SK-N-SH treated with all-trans-retinoic acid at 6 μM for 48 hours (cell line): ENCODE measurements at regions not wholly inside any gene's neighbourhood (a gene's known extent, or its start where the extent isn't known, plus 50 kb on each side); places are given as distances from the start of the nearest gene placed in this dataset.

Experiments
- ARNTL ChIP-seq: fragments of 450-650 bp; formaldehyde crosslinking; IDR thresholded peaks from 2 replicates; pipeline ENCODE4 v1.5.0; 2020; ENCODE audit warnings: low read depth, mild to moderate bottlenecking, moderate library complexity, borderline replicate concordance
- BACH2 ChIP-seq: fragments of 250-450 bp; sonication (Bioruptor Pico); IDR thresholded peaks from 2 replicates; pipeline ENCODE4 v1.9.0; 2021; ENCODE audit warnings: mild to moderate bottlenecking, borderline replicate concordance
- CSDC2 ChIP-seq: fragments of 250-450 bp; sonication (Bioruptor Pico); IDR thresholded peaks from 2 replicates; pipeline ENCODE4 v1.5.0; 2020; ENCODE audit warnings: mild to moderate bottlenecking, moderate library complexity
- GLIS3 ChIP-seq: fragments of 250-450 bp; sonication (Bioruptor Pico); IDR thresholded peaks from 2 replicates; pipeline ENCODE4 v1.5.0; 2020; ENCODE audit warnings: mild to moderate bottlenecking, moderate library complexity
- RARB ChIP-seq: fragments of 250-450 bp; sonication (Bioruptor Pico); IDR thresholded peaks from 2 replicates; pipeline ENCODE4 v1.8.0; 2021; ENCODE audit warnings: mild to moderate bottlenecking, moderate library complexity
- SNAI2 ChIP-seq: fragments of 250-450 bp; sonication (Bioruptor Pico); IDR thresholded peaks from 2 replicates; pipeline ENCODE4 v1.5.0; 2020; ENCODE audit warnings: mild to moderate bottlenecking, moderate library complexity
- TOX ChIP-seq: fragments of 250-450 bp; sonication (Bioruptor Pico); IDR thresholded peaks from 2 replicates; pipeline ENCODE4 v1.8.0; 2021; ENCODE audit warnings: mild to moderate bottlenecking, moderate library complexity, borderline replicate concordance
- ZFP3 ChIP-seq: fragments of 250-450 bp; sonication (Bioruptor Pico); IDR thresholded peaks from 2 replicates; pipeline ENCODE4 v1.5.0; 2020; ENCODE audit warnings: mild to moderate bottlenecking, moderate library complexity
- ZNF70 ChIP-seq: fragments of 450-650 bp; formaldehyde crosslinking; IDR thresholded peaks from 2 replicates; pipeline ENCODE4 v1.5.0; 2020; ENCODE audit warnings: mild to moderate bottlenecking, moderate library complexity
- ZNF8 ChIP-seq: fragments of 450-650 bp; formaldehyde crosslinking; IDR thresholded peaks from 2 replicates; pipeline ENCODE4 v1.5.0; 2020; ENCODE audit warnings: mild to moderate bottlenecking, moderate library complexity
- TF ChIP-seq, protein P1 (sequence below): fragments of 250-450 bp; sonication (Bioruptor Pico); IDR thresholded peaks from 2 replicates; pipeline ENCODE4 v1.5.1; 2021; ENCODE audit warnings: mild to moderate bottlenecking, moderate library complexity
- TF ChIP-seq, protein P2 (sequence below): fragments of 250-450 bp; sonication (Bioruptor Pico); IDR thresholded peaks from 2 replicates; pipeline ENCODE4 v1.5.0; 2020; ENCODE audit warnings: mild to moderate bottlenecking, moderate library complexity
- TF ChIP-seq, protein P3 (sequence below): fragments of 250-450 bp; sonication (Bioruptor Pico); IDR thresholded peaks from 2 replicates; pipeline ENCODE4 v1.5.1; 2020; ENCODE audit warnings: low read depth, mild to moderate bottlenecking, moderate library complexity
- TF ChIP-seq, protein P4 (sequence below): fragments of 250-450 bp; sonication (Bioruptor Pico); IDR thresholded peaks from 2 replicates; pipeline ENCODE4 v1.8.0; 2020; ENCODE audit warnings: mild to moderate bottlenecking, moderate library complexity, borderline replicate concordance

DNA sequence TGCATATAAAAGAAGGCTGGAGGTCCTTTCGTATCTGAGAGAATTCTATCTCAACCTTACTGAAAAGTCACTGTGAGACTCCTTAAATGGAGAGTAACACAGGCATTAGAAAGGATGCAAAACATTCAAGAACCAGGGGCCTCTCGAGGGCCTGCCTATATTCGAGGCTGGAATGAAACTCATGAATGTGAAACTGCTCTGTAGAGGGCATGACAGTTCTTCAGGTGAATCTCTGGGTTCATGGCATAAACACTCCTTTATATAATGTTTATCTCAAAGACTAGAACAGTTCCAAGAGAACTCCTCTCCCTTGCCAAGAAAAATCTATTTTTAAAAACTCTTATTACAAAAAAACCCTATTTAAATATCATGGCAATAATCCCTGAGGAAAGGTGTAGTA is 113.9 kb downstream of the SEC61B start:
- TF ChIP-seq ZNF8 (no peak), RARB (CRISPR knock-in tag) (no peak), BACH2 (CRISPR knock-in tag) (no peak), GLIS3 (CRISPR knock-in tag) (no peak), CSDC2 (no peak), SNAI2 (CRISPR knock-in tag) (no peak), ZFP3 (CRISPR knock-in tag) (no peak), ARNTL (CRISPR knock-in tag) (no peak), TOX (CRISPR knock-in tag) (no peak), ZNF70 (no peak)
- TF ChIP-seq, protein P1, sequence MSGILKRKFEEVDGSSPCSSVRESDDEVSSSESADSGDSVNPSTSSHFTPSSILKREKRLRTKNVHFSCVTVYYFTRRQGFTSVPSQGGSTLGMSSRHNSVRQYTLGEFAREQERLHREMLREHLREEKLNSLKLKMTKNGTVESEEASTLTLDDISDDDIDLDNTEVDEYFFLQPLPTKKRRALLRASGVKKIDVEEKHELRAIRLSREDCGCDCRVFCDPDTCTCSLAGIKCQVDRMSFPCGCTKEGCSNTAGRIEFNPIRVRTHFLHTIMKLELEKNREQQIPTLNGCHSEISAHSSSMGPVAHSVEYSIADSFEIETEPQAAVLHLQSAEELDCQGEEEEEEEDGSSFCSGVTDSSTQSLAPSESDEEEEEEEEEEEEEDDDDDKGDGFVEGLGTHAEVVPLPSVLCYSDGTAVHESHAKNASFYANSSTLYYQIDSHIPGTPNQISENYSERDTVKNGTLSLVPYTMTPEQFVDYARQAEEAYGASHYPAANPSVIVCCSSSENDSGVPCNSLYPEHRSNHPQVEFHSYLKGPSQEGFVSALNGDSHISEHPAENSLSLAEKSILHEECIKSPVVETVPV (CRISPR knock-in tag), result no peak
- TF ChIP-seq, protein P2, sequence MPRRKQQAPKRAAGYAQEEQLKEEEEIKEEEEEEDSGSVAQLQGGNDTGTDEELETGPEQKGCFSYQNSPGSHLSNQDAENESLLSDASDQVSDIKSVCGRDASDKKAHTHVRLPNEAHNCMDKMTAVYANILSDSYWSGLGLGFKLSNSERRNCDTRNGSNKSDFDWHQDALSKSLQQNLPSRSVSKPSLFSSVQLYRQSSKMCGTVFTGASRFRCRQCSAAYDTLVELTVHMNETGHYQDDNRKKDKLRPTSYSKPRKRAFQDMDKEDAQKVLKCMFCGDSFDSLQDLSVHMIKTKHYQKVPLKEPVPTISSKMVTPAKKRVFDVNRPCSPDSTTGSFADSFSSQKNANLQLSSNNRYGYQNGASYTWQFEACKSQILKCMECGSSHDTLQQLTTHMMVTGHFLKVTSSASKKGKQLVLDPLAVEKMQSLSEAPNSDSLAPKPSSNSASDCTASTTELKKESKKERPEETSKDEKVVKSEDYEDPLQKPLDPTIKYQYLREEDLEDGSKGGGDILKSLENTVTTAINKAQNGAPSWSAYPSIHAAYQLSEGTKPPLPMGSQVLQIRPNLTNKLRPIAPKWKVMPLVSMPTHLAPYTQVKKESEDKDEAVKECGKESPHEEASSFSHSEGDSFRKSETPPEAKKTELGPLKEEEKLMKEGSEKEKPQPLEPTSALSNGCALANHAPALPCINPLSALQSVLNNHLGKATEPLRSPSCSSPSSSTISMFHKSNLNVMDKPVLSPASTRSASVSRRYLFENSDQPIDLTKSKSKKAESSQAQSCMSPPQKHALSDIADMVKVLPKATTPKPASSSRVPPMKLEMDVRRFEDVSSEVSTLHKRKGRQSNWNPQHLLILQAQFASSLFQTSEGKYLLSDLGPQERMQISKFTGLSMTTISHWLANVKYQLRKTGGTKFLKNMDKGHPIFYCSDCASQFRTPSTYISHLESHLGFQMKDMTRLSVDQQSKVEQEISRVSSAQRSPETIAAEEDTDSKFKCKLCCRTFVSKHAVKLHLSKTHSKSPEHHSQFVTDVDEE (CRISPR knock-in tag), result no peak
- TF ChIP-seq, protein P3, sequence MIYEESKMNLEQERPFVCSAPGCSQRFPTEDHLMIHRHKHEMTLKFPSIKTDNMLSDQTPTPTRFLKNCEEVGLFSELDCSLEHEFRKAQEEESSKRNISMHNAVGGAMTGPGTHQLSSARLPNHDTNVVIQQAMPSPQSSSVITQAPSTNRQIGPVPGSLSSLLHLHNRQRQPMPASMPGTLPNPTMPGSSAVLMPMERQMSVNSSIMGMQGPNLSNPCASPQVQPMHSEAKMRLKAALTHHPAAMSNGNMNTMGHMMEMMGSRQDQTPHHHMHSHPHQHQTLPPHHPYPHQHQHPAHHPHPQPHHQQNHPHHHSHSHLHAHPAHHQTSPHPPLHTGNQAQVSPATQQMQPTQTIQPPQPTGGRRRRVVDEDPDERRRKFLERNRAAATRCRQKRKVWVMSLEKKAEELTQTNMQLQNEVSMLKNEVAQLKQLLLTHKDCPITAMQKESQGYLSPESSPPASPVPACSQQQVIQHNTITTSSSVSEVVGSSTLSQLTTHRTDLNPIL (CRISPR knock-in tag), result no peak
- TF ChIP-seq, protein P4, sequence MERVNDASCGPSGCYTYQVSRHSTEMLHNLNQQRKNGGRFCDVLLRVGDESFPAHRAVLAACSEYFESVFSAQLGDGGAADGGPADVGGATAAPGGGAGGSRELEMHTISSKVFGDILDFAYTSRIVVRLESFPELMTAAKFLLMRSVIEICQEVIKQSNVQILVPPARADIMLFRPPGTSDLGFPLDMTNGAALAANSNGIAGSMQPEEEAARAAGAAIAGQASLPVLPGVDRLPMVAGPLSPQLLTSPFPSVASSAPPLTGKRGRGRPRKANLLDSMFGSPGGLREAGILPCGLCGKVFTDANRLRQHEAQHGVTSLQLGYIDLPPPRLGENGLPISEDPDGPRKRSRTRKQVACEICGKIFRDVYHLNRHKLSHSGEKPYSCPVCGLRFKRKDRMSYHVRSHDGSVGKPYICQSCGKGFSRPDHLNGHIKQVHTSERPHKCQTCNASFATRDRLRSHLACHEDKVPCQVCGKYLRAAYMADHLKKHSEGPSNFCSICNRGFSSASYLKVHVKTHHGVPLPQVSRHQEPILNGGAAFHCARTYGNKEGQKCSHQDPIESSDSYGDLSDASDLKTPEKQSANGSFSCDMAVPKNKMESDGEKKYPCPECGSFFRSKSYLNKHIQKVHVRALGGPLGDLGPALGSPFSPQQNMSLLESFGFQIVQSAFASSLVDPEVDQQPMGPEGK (CRISPR knock-in tag), result no peak
